GM11168 (cell line): ENCODE measurements at regions not wholly inside any gene's neighbourhood (a gene's known extent, or its start where the extent isn't known, plus 50 kb on each side); places are given as distances from the start of the nearest gene placed in this dataset.

Experiments used
- in situ Hi-C: fragments of 300-500 bp; cut with MboI; formaldehyde crosslinking; loops from one replicate; pipeline ENCODE4 v1.12.0; 2022; ENCODE audit warnings: low sequenced_read_pairs; ENCODE audit not compliant: unreplicated experiment

DNA sequence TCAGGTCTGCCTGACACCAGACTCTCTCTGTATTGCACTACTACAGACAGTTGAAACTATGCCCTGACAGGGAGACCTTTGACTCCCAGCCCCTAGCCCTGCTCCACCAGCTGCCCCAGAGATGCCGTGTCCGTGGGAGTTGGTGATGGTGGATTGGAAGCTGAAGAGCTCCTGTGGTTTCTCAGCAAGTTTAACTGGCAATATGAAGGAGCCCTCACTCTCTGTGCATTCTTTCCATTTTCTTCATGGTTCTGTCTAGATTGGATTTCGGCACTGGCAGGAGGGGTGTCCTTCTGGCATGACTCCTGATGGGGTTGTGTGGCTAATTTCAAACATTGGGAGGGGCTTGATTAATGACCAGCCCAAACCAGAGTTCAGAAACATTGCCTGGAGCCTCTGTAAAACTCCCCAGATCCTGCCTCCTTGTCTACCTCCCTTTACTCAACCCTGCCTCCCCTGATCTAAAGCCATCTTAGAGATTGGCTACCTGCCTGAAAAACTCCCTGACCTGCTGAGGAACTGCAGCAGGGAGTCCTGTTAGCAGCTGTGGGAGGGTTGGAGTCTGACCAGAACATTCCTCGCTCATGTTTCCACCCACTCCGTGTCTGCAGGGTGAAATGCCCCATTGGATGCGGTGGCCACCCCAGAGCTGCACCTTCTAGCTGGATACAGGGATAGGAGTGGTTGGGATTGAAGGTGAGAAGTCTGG lies 206.9 kb upstream of the SPRED2 start:
- in situ Hi-C loops, result loop anchor here (25.0 kb wide), 1 partner anchor 348 kb away; no protein-coding TSS in a partner anchor

DNA sequence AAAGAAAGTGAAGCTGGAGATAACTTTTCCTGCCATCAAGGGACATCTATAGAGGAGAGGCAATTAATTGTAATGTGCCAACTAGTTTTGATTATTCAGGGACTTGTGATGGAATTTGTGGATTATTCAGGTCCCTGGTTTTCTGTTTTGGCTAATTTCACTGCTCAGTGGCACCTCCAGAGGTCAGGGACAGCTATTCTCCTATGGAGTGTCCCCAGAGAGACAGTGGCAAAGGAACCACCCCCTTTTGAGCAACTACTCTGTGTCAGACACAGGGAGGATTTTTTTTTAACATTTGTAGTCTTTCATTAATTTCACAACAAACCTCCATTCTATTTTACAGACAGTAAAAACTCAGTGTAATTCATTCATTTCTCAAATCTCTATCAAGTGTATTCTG lies 206.0 kb upstream of the SPRED2 start:
- in situ Hi-C loops, result loop anchor here (25.0 kb wide), 1 partner anchor 349 kb away; no protein-coding TSS in a partner anchor

DNA sequence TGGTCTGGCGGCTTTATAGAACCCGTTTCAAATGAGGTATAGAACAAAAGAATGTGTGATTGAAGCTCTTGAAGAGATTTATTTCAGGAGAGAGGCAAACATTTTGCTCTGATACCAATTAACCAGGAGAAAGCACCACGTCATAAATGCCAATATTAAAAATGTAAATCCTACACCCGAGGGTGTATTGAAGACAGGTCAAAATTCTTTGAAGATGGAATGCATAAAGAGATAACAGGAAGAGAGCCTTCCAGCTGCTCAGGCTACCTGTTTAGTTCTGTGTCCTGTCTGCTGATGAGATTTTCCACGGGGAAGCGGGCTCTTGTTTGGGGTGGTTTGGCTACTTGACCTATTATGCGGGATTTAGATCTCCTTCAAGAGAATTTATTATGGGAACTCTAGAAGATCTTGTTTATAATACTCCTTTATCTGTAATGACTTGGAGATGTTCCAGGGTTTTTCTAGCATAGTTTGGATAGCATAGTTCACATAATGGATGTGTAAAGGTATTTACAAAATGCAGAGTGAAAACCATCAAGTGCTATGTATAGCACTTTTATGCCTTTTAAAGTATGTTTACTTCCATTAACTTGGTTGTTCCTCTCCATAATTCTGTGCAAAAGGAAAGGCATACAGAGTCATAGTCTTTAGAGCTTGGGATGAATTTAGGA lies 204.5 kb upstream of the SPRED2 start:
- in situ Hi-C loops, result loop anchor here (25.0 kb wide), 1 partner anchor 350 kb away; no protein-coding TSS in a partner anchor

DNA sequence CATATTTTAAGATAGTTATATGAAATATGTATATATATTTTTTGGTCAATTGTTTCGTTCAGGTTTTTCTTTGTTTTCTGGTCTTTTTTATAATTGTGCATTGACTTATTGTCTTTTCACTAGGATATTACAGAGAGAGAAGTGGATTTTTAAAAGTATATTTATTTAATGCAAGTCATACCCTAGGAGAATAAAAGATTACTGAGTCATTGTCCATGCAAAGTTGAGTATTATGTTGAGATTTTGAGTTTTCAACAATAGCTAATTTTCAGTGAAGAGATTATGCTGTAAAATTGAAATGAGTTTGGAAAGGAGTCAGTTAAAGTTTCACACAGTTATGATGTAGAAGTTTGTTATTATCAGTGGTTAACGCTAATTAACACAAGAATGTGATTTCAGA lies 203.6 kb upstream of the SPRED2 start:
- in situ Hi-C loops, result loop anchor here (25.0 kb wide), 1 partner anchor 351 kb away; no protein-coding TSS in a partner anchor

DNA sequence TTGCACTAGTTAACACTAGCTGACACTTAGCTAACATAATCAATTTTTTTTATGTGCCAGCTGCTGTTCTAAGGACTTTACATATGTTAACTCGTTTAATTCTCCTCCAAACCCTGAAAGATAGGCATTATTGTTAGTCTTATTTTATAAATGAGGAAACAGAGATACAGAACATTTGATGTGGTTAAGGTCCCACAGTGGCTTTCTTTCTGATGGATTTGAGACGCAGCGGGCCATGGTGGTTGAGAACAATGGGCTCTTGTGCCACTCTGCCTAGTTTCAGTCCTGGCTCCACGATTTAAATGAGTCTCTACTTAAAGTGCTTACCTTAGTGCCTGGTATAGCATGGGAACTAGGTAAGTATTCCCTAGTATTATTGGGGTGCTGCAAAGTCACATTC lies 201.9 kb upstream of the SPRED2 start:
- in situ Hi-C loops, result loop anchor here (25.0 kb wide), 1 partner anchor 353 kb away; no protein-coding TSS in a partner anchor

DNA sequence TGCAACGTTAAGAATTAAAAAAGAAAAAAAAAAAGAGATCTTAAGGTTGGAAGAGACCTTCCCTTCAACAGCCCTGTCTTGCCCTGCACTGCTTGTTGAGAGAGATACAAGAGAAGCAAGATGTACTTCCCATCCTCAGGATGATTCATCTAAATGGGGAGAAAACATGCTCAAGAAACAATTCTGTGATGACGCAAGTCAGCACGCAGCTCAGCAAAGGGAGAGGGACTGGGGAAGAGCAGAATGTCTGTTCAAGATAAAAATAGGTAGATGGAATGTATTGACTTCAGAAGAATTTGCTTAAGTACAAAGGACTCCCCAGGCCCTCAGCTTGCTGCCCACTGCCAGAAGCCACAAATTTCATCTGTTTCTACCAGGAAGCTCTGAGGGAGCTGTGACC lies 198.2 kb upstream of the SPRED2 start:
- in situ Hi-C loops, result loop anchor here (25.0 kb wide), 1 partner anchor 357 kb away; no protein-coding TSS in a partner anchor

DNA sequence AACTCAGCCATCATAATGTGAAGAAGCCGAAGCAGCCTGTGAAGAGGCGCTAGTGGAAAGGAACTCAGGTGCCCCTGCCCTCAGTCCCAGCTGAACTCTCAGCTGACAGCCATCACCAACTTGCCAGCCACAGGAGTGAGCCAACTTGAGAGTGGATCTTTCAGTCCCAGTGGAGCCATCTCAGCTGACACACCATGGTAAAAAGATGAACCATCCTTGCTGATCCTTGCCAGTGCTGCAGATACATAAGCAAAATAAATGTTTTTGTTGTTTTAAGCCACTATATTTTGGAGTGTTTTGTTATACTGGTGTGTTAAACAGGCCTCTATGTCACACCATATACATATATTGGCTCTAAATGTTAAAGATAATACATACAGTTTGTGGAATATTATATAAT lies 195.8 kb upstream of the SPRED2 start:
- in situ Hi-C loops, result loop anchor here (25.0 kb wide), 1 partner anchor 359 kb away; no protein-coding TSS in a partner anchor

DNA sequence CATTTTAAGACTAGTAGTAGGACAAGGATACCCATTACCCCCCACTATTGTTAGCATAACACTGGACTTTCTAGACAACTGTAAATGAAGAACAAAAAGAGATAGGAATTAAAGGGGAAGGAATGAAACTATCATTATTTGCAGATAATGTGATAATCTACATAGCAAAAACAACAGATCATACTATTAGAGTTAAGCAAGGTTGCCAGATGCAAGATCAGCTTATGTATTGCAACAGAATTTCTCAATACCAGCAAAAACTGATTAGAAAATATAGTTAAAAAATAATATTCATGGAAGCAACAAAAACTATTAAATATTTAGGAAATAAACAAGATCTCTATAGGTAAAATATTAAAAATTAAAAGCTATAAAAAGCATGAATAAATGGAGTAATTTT lies 194.4 kb upstream of the SPRED2 start:
- in situ Hi-C loops, result loop anchor here (25.0 kb wide), 1 partner anchor 360 kb away; no protein-coding TSS in a partner anchor

DNA sequence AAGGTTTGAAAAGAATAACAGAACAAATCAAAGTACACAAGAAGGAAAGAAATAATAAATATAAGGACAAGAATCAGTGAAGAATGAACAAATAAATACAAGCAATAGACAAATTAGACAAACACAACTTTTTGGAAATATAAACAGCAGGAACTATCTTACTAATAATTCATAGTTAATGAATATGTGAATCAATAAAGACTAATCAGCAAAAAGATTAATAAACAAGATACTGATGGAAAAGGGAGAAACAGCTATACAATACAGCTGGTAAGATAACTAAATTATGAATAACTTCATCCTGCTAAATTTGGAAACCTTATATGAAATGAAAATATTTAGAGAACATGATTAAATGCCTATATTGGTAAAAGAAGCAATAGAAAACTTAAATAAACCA lies 193.6 kb upstream of the SPRED2 start:
- in situ Hi-C loops, result loop anchor here (25.0 kb wide), 1 partner anchor 361 kb away; no protein-coding TSS in a partner anchor

DNA sequence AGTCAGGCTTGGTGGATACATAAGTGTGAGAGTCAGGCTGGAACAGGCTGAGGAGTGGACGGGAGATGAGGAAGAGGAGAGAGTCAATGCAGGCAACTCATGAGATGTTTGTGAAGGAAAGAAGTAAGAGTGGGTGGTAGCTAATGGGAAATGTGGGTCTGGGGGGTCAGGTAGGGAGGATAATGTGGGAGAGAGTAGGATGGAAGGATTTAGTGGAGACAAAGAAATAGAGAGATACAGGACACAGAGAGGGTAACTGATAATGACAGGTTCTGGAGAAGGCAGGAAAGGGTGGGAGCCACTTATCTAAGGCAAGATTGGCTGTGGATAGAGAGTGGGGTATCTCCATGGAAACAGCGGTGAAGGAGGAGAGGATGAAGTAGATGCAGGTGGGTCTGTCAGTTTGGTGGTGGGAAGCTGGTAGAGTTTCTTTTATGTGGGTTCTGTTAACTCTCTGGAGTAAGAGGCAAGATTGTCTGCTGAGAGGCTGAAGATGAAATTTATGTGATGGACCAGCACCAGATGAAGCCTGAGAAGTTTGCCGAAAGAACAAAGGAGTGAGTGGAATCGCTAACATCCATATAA lies 190.6 kb upstream of the SPRED2 start:
- in situ Hi-C loops, result no loop called here

DNA sequence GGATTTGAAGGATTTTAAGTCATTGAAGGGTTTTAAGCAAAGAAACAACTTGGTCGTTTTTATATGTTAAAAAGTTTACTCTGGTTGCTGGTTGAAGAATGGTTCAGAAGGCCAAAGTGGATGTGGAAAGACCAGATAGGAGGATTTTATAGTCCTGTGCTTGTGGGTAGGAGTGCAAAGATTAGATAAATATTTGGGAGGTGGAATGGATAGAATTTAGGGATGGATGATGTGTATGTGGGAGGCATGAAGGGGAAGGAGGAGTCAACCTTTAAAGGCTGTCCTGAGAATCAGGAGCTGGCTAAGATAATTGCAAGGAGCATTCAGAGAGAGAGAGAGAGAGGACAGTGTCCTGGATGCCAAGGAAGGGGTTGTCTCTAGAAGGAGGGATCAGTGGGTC lies 190.1 kb upstream of the SPRED2 start:
- in situ Hi-C loops, result no loop called here

DNA sequence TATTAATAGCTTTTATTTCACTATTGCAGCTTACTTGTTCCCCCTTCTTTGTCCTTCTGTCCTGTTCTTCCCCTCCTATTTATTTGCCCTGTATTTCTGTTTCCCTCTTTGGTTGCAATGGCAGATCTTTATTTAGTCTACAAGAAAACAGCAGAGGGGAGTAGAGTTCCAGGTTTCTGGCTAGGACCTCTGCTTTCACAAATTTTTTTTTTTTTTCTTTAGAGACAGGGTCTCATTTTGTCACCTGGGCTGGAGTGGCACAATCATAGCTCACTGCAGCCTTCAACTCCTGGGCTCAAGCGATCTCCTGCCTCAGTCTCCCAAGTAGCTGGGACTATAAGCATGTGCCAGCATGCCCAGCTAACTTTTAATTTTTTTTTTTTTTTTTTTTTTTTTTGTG lies 188.1 kb upstream of the SPRED2 start:
- in situ Hi-C loops, result no loop called here

DNA sequence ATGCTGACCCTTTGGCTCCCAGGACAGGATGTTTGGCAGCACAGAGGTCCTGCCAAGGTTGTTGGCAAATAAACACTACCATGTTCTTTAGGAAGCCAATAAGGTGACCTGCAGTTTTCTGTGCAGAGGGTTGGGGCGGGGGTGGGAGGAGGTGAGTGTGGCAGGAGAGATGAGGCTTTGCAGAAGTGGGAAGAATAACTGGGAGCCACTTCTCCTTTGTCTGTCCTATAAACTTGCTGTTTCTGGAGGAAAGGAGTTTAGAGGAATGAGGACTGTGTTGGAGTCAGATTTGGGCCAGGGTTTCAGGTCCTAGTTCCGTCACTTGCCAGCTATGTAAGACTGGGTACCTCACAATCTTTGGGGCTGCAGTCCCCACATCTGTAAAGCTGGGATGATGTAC lies 187.6 kb upstream of the SPRED2 start:
- in situ Hi-C loops, result no loop called here

DNA sequence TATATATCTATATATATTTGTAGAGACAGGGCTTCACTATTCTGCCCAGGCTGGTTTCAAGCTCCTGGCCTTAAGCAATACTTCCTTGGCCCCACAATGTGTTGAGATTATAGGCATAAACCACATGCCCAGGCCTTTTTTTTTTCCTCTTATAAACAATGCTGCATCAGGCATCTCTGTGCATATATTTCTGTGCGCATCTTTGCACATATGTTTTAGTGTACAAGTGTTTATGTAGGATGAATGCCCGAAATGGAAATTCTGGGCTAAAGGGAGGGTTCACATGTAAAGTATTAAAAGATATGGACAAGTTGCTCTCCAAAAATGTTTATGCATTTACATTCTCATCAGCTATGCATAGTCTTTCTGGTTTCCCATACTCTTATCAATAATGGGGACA lies 183.2 kb upstream of the SPRED2 start:
- in situ Hi-C loops, result no loop called here

DNA sequence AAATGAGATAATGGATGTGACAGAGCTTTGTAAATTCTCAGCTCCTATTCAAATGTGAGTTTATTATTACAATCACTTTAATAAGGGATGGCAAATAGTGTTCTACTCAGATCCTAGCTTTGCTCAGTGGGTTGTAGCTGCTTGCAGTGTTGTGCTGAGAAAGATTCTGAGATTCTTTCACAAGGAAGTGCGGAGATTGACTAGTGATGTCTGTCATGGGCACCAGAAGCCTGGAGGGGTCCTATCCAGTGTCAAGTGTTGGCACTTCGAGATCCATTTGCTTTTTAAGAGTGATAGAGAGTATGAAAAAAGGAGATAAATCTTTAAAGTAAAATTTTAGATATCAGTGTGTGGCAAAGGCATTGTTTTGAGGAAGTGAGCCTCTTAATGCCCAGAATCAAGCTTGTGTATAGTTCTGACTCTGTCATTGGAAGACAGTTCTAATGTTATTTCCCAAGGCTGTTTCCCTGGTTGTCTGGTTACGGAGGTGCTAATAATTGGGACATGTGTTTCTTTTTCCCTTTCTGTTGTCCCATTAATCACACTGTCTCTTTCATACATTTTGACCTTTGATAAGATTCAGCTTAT lies 181.7 kb upstream of the SPRED2 start:
- in situ Hi-C loops, result no loop called here

DNA sequence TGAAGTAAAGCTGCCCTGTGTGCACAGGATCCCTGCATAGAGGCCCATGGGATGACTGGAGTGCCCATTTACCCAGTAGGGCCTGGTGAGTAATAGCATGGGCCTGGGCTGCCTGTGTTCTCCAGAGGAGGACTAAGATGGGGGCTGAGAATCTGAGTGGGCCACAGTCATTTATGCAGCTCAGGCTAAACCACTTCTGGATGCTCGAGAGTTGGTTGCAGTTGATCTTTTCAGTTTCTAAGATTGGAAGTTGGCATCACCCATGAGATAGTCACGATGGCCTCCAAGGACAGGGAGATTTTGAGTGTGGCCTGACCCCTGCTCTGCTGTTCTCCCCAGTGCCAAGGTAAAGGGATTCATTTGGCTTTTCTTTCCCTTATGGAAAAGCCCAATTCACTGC lies 179.1 kb upstream of the SPRED2 start:
- in situ Hi-C loops, result no loop called here

DNA sequence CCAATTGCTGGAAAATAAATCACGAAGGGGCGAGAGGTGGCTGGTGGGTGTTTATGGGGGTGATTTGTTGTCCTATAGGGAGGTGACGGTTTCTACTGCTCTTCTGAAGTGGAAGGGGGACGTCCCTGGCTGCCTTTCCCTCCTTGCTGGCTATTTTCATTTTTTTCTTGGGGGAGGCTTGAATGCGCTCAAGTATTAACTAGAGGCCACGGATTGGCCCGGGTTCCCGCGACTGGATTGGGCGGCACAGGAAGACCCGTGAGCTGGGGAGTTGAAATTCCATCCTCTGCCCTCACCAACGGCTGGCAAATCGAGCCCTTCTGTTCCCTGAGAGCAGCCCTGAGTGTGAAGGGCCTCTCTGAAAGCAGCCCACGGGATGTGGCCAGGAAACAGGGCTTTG lies 176.5 kb upstream of the SPRED2 start:
- in situ Hi-C loops, result no loop called here

DNA sequence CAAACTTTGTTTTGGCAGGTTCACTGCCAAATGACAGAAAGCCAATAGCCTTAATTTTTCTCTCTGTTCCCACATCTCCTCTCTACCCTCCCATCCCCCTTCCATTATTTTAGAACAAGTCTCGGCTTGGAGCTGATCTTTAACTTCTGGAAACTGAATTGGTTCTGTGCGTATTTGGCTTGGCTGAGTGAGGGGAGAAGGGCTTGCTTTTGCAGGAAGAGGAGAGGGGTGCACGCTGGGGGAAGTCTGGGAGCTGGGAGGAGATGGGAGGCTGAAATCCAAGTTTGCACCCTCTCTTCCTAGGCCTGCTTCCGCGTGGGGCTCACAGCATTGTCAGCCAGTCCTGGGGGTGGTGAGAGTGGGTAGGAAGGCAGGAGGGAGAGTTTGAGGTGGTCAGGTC lies 176.1 kb upstream of the SPRED2 start:
- in situ Hi-C loops, result no loop called here

DNA sequence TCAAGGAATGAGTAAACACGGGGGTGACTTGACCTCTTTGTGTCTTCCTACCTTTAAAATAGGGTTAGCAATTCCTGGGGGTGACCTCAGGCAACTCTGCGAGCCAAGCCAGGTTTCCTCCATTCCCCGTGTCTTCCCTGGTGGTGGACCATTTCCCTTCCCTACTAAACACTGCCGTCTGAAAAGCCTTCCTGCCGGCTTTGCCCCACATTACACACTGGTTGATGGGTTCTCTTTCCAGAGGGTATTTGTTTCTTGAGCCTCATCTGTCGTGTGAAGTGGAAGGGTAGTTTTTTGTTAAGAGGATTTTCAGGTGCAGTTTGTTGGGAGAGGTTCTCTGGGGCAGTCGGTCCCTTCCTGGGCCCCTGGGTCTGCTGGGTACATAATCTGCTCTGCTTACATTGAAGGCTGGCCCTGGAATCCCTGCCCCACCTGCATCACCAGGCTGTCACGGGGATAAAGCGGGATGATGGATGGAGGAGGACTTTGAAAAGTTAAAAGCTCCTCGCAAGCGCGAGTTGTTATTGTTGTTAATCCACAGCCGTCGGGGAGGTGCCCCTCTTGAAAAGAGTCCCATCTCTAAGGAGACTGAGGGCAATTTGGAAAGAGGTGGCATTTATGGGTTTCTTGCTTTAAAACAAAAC lies 175.4 kb upstream of the SPRED2 start:
- in situ Hi-C loops, result no loop called here

DNA sequence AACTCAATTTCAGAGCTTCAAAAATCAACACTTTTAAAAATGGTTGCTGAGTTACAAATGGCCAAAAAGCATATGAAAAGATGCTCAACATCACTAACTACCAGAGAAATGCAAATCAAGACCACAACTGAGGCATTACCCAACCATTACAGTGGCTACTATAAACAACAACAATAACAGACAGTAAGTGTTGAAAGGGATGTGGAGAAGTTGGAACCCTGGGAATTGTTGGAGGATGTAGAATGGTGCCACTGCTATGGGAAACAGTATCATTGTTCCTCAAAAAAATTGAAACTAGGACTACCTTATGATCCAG lies 173.3 kb upstream of the SPRED2 start:
- in situ Hi-C loops, result no loop called here
